ENCODE measurements at regions not wholly inside any gene's neighbourhood (a gene's known extent, or its start where the extent isn't known, plus 50 kb on each side); places are given as distances from the start of the nearest gene placed in this dataset.

- peak in 1 of 6 experiments; percentile 11 for TF ChIP-seq CTCF (IDR thresholded peaks at IDR 0.05)
- no peak for TF ChIP-seq POLR2A (IDR thresholded peaks at IDR 0.05)
Observed at GRCh38 chr1:189678779-189679178, 798.9 kb downstream of the BRINP3 start.
